ENCODE measurements at regions not wholly inside any gene's neighbourhood (a gene's known extent, or its start where the extent isn't known, plus 50 kb on each side); places are given as distances from the start of the nearest gene placed in this dataset.
"Not testable (repeated sequence)": the region's sequence is repeated elsewhere in the genome, so short reads cannot be mapped to it uniquely, and the experiment has no call there.

DNA sequence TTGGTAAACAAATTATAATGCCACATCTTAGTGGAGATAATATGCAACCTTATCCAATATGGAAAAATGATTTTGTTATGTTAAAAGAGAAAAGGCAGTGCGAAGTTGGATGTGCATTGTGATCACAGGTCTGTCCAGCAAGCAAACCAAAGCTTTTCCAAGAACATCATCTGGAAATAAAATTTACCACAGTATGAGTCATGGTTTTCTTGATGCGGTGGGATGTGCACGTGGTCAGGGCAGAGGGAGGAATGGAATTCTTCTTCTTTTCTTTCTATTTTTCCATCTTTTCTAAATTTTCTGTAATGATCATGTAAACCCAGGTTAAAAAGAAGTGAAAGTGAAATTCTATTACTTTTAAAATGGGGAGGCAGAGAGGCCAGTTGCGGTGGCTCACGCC is 169.8 kb downstream of the C11orf91 start:
- no peak overlapping the region for H3K4me3 ChIP-seq (ENCODE audit: low read depth, poor library complexity, severe bottlenecking)
- 70 to 77% methylated on average over 5 of the region's 5 CpGs for WGBS, 2 donors
- TF ChIP-seq POLR2A (IDR thresholded peaks at IDR 0.05) = no peak
- TF ChIP-seq, protein P1, sequence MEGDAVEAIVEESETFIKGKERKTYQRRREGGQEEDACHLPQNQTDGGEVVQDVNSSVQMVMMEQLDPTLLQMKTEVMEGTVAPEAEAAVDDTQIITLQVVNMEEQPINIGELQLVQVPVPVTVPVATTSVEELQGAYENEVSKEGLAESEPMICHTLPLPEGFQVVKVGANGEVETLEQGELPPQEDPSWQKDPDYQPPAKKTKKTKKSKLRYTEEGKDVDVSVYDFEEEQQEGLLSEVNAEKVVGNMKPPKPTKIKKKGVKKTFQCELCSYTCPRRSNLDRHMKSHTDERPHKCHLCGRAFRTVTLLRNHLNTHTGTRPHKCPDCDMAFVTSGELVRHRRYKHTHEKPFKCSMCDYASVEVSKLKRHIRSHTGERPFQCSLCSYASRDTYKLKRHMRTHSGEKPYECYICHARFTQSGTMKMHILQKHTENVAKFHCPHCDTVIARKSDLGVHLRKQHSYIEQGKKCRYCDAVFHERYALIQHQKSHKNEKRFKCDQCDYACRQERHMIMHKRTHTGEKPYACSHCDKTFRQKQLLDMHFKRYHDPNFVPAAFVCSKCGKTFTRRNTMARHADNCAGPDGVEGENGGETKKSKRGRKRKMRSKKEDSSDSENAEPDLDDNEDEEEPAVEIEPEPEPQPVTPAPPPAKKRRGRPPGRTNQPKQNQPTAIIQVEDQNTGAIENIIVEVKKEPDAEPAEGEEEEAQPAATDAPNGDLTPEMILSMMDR (IDR thresholded peaks at IDR 0.05) = no peak
- no peak for DNase-seq (ENCODE audit: low spot score in 2 of 2)
- intact Hi-C loops (cut with DNase I; ENCODE audit: low total_unique reads) = no loop called here

DNA sequence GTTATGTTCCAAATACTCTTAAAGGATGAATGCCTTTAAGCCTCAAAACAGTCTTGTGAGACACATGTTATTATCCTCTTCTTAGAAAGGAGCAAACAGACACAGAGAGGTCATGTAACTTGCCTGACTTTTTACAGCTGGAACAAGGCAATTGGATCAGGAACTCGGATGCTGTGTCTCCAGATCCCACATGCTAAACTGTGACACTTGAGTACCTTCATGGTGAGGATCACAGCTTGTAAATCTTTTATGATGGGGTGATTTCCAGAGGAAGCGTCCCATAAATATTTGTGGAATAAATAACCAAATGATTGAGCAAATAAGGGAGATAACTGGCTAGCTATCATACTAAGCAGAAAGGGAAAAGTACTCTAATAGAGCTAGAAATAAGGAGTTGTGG is 171.2 kb downstream of the C11orf91 start:
- no peak overlapping the region for H3K4me3 ChIP-seq (ENCODE audit: low read depth, poor library complexity, severe bottlenecking)
- WGBS, 2 donors = 41 to 60% methylated on average over 2 of the region's 2 CpGs
- no peak for DNase-seq (ENCODE audit: low spot score in 2 of 2)
- intact Hi-C loops (cut with DNase I; ENCODE audit: low total_unique reads) = no loop called here
- TF ChIP-seq POLR2A (IDR thresholded peaks at IDR 0.05) = no peak
- TF ChIP-seq, protein P1 (IDR thresholded peaks at IDR 0.05) = no peak

DNA sequence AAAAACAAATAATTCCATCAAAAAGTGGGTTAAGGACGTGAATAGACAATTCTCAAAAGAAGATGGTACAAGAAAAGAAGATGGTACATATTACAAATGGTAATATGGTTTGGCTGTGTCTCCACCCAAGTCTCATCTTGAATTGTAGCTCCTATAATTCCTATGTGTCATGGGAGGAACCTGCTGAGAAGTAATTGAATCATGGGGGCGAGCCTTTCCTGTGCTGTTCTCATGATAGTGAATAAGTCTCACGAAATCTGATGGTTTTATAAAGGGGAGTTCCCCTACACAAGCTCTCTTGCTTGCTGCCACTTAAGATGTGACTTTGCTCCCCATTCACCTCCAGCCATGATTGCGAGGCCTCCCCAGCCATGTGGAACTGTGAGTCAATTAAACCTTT is 172.9 kb downstream of the C11orf91 start:
- intact Hi-C loops (cut with DNase I; ENCODE audit: low total_unique reads); H3K4me3 ChIP-seq (ENCODE audit: low read depth, poor library complexity, severe bottlenecking); DNase-seq (ENCODE audit: low spot score in 2 of 2): not testable (repeated sequence)
- WGBS, 2 donors = 84 to 89% methylated on average over 4 of the region's 4 CpGs

DNA sequence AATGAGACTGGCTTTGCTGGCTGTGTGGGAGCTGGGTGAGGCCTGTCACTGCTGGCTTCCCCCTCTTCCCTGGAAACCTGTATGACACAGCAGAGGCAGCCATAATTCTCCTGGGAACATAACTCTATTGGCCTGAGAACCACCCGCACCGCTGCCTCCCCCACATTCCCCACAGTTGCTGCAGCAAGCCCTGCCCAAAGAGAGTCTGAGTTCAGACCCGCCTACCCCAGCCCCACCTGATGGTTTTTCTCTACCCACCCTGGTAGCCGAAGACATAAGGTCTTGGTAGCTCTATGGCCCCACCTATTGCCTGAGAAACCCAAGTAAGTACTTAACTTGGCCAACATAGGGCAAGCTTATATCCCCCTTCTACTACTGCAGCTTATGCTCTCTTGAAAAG is 174.8 kb downstream of the C11orf91 start:
- DNase-seq (ENCODE audit: low spot score in 2 of 2) = no peak
- TF ChIP-seq, protein P1 (IDR thresholded peaks at IDR 0.05) = no peak
- TF ChIP-seq POLR2A (IDR thresholded peaks at IDR 0.05) = no peak
- intact Hi-C loops (cut with DNase I; ENCODE audit: low total_unique reads) = no loop called here
- no peak overlapping the region for H3K4me3 ChIP-seq (ENCODE audit: low read depth, poor library complexity, severe bottlenecking)
- WGBS, 2 donors = 70 to 87% methylated on average over 4 of the region's 4 CpGs

DNA sequence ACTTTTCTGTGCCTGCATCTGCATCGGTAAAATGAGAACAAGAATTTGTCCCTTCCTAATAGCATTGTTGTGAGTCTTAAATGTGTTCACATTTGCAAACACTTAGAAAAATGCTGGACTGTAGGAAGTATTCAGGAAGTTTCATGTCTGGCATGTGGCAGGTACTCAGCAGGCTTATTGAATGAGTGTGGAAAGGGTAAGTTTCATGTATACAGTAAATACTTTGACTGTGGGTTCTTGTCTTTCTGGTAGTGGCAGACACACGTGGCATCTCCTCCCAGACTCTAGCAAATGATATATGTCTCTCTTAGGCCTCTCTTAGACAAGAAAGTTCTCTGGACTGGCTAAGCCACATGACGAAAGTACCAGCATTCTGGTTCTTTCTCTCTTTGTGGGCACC is 179.2 kb downstream of the C11orf91 start:
- DNase-seq (ENCODE audit: low spot score in 2 of 2) = no peak
- intact Hi-C loops (cut with DNase I; ENCODE audit: low total_unique reads) = no loop called here
- no peak for TF ChIP-seq POLR2A (IDR thresholded peaks at IDR 0.05)
- TF ChIP-seq, protein P1 (IDR thresholded peaks at IDR 0.05) = no peak
- WGBS, 2 donors = 70 to 72% methylated on average over 3 of the region's 3 CpGs
- H3K4me3 ChIP-seq (ENCODE audit: low read depth, poor library complexity, severe bottlenecking) = no peak overlapping the region

DNA sequence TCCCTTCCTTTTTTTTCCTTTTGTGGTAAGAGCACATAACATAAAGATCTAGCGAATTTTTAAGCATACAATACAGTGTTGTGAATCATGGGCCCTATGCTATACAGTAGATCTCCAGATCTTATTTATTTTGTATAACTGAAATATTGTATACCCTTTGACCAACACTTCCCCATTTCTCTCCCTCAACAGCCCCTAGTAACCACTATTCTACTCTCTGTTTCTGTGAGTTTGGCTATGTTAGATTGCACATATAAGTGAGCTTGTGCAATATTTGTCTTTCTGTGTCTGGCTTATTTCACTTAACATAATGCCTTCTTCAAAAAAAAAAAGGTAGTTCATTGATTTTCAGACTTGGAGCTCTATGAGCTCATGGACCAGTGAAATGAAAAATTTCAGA is 180.5 kb downstream of the C11orf91 start:
- intact Hi-C loops (cut with DNase I; ENCODE audit: low total_unique reads) = no loop called here
- no peak for DNase-seq (ENCODE audit: low spot score in 2 of 2)
- no peak overlapping the region for H3K4me3 ChIP-seq (ENCODE audit: low read depth, poor library complexity, severe bottlenecking)
- 0 to 94% methylated on average over 1 of the region's 1 CpG for WGBS, 2 donors
- TF ChIP-seq POLR2A (IDR thresholded peaks at IDR 0.05) = no peak
- TF ChIP-seq, protein P1 (IDR thresholded peaks at IDR 0.05) = no peak
